OCI-LY1 (cell line): ENCODE measurements at regions not wholly inside any gene's neighbourhood (a gene's known extent, or its start where the extent isn't known, plus 50 kb on each side); places are given as distances from the start of the nearest gene placed in this dataset.
A peak's percentile ranks its signal among the peaks of the same experiment; 100 is the strongest.

Source experiments
- CTCF ChIP-seq: fragments of 200-600 bp; sonication (generic), shearing (Covaris generic); IDR thresholded peaks from 2 replicates; pipeline ENCODE4 v1.5.1; 2017; ENCODE audit warnings: mild to moderate bottlenecking, antibody characterized with exemption, low read length, moderate library complexity, mixed read lengths
- EZH2 ChIP-seq: fragments of 200-600 bp; sonication (generic), shearing (Covaris generic); IDR thresholded peaks from 2 replicates; pipeline ENCODE4 v1.8.0; 2017; ENCODE audit warnings: borderline replicate concordance, mixed run types, mild to moderate bottlenecking, antibody characterized with exemption, low read length, moderate library complexity, mixed read lengths

- TF ChIP-seq CTCF (peak; percentile 47; the same call in 1 of the 2 replicates), EZH2 (no peak)
These were observed 177.8 kb upstream of the RGPD4 start for GRCh38 chr2:107648781-107649404.
